Body of pancreas (tissue), 4 donors: ENCODE measurements at regions not wholly inside any gene's neighbourhood (a gene's known extent, or its start where the extent isn't known, plus 50 kb on each side); places are given as distances from the start of the nearest gene placed in this dataset.

ENCODE experiments used
- POLR2A ChIP-seq, 3 donors: fragments of 450-650 bp; IDR thresholded peaks; one replicate each; pipeline ENCODE4 v1.6.1; 2016; ENCODE audit warnings: antibody characterized with exemption in 3 of 3, mild to moderate bottlenecking in 2 of 3
- TF ChIP-seq, protein P1 (sequence below), 7 experiments: fragments of 450-650 bp in 4 of 7; fragments of 200-600 bp in 3 of 7; sonication (generic) in 3 of 7; IDR thresholded peaks; one replicate each; pipeline ENCODE4 v1.5.1; 2016 to 2019; ENCODE audit warnings: antibody characterized with exemption in 7 of 7

DNA sequence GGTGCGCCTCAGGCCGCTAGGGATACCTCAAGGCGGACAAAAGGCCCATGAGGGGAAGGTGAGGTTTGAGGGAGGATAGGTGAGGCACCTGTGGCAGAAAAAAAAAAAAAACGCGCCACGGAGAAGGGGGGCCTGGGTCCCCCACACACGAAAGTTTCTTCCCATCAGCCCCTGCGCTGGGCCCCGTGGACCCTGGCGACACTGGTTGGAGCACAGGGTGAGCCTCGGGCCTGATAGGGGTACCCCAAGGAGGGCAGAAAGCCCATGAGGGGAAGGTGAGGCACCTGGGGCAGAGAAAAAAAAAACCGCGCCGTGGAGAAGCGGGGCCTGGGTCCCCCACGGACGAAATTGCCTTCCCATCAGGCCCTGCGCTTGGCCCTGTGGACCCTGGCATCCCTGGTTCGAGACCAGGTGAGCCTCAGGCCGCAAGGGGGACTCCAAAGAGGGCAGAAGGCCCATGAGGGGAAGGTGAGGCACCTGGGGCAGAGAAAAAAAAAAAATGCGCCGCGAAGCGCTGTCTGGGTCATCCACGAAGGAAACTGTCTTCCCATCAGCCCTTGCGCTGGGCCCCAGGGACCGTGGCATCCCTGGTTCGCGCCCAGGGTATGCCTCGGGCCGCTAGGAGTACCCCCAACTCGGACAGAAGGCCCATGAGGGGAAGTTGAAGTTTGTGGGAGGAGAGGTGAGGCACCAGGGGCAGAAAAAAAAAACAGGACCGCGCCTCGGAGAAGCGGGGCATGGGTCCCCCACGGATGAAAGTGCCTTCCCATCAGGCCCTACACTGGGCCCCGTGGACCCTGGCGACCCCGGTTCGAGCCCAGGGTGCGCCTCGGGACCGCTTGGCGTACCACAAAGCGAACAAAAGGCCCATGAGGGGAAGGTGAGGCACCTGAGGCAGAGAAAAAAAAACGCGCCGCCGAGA, 226.2 kb downstream of the CCDC74A start:
- no peak for TF ChIP-seq POLR2A (IDR thresholded peaks at IDR 0.05)
- TF ChIP-seq, protein P1, sequence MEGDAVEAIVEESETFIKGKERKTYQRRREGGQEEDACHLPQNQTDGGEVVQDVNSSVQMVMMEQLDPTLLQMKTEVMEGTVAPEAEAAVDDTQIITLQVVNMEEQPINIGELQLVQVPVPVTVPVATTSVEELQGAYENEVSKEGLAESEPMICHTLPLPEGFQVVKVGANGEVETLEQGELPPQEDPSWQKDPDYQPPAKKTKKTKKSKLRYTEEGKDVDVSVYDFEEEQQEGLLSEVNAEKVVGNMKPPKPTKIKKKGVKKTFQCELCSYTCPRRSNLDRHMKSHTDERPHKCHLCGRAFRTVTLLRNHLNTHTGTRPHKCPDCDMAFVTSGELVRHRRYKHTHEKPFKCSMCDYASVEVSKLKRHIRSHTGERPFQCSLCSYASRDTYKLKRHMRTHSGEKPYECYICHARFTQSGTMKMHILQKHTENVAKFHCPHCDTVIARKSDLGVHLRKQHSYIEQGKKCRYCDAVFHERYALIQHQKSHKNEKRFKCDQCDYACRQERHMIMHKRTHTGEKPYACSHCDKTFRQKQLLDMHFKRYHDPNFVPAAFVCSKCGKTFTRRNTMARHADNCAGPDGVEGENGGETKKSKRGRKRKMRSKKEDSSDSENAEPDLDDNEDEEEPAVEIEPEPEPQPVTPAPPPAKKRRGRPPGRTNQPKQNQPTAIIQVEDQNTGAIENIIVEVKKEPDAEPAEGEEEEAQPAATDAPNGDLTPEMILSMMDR (IDR thresholded peaks at IDR 0.05), result no peak
